ENCODE measurements at regions not wholly inside any gene's neighbourhood (a gene's known extent, or its start where the extent isn't known, plus 50 kb on each side); places are given as distances from the start of the nearest gene placed in this dataset.

DNA sequence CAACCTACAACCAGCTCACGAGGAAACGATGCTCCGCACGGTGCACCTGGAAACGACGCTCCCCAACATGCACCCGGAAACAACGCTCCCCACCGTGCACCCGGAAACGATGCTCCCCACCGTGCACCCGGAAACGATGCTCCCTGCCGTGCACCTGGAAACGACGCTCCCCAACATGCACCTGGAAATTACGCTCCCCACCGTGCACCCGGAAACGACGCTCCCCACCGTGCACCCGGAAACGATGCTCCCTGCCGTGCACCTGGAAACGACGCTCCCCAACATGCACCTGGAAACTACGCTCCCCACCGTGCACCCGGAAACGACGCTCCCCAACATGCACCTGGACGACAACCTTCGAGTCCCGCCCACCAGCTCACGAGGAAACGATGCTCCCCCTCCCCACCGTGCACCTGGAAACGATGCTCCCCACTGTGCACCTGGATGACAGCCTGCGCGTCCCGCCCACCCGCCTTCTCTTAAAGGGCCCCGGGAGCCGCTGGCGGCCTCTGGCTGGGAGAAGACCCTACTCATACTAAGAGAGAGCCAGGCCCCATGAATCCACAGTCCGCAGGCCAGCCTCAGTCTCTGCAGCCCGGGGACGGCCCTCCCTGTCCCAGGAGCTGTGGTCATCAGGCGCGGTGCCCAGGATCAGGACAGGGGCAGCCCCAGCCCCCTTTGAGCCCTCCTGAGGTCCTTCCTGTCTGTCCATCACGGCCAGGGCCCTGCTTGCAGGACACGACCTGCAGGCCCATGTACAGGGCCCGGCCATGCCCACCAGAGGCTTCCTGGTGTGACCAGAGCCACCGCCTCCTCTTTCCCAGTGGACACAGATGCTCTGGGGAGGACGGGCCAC lies 98.3 kb downstream of the PDGFA start:
- peaks cover 18% of the 10 kb centered on the region for H3K9me3 ChIP-seq (ENCODE audit: insufficient read depth, low read length, severe bottlenecking)
- no peaks in the 10 kb centered on the region for H4K20me1 ChIP-seq (ENCODE audit: insufficient read depth, low read length)
- no peak overlapping the region for H2AFZ ChIP-seq (ENCODE audit: low read depth, low read length)
- H3K27me3 ChIP-seq (ENCODE audit: insufficient read depth, low read length, poor library complexity) = no peaks in the 10 kb centered on the region
- H3K4me3 ChIP-seq (ENCODE audit: low read depth in 1 of 2, low read length in 2 of 2) = no peak overlapping the region
- no peaks in the 10 kb centered on the region for H3K36me3 ChIP-seq (ENCODE audit: insufficient read depth, low read length)
- H3K4me2 ChIP-seq (ENCODE audit: insufficient read depth, low read length) = no peak overlapping the region
- H3K9ac ChIP-seq (ENCODE audit: low read depth, low read length) = no peak overlapping the region
- H3K4me1 ChIP-seq (ENCODE audit: insufficient read depth, low read length) = no peaks in the 10 kb centered on the region
- ATAC-seq (ENCODE audit: insufficient read depth, low read depth) (no peak), DNase-seq (no peak)
- no peaks in the 10 kb centered on the region for H3K79me2 ChIP-seq (ENCODE audit: insufficient read depth, low read length)
- TF ChIP-seq EZH2 (IDR thresholded peaks at IDR 0.05; ENCODE audit: borderline replicate concordance, low read depth, low read length, severe bottlenecking) (no peak), CTCF (IDR thresholded peaks at IDR 0.05; ENCODE audit: borderline replicate concordance, extremely low read depth, low read length, poor library complexity, severe bottlenecking) (no peak)
- H3K27ac ChIP-seq (ENCODE audit: low read length) = no peak overlapping the region

DNA sequence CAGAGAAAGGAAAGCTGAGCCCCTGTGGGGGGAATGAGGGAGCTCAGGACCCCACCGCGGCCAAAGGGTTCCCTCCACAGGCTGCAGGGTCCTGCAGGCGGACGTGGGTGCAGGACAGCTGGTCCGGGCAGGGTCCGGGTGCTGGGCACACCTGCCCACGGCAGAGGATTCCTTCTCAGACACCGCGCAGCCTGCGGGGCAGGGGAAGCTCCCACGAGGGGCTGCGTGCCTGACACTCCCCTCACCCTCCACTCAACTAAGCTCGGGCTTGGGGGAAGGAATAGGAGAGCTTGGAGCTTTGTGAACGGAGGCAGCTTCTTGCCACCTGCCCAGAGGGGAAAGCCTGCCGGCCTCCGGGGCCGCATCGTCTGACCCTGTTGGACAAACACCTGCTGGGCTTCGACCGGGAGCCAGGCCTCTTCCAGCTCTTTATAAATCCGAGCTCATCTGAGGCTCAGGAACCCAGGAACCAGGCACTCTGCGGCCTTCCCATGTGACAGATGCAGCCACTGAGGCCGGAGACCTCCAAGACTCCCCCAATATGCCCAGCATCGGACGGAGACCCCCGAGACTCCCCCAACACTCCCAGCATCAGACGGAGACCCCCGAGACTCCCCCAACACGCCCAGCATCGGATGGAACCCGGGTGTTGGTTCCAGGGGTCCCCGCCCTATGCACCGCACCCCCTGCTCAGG lies 97.3 kb downstream of the PDGFA start:
- Histone ChIP-seq H3K27ac (ENCODE audit: low read length) (no peak overlapping the region), H3K79me2 (ENCODE audit: insufficient read depth, low read length) (no peaks in the 10 kb centered on the region), H2AFZ (ENCODE audit: low read depth, low read length) (no peak overlapping the region), H3K27me3 (ENCODE audit: insufficient read depth, low read length, poor library complexity) (no peaks in the 10 kb centered on the region), H3K4me2 (ENCODE audit: insufficient read depth, low read length) (no peak overlapping the region), H3K4me1 (ENCODE audit: insufficient read depth, low read length) (no peaks in the 10 kb centered on the region), H4K20me1 (ENCODE audit: insufficient read depth, low read length) (no peaks in the 10 kb centered on the region), H3K36me3 (ENCODE audit: insufficient read depth, low read length) (no peaks in the 10 kb centered on the region), H3K9me3 (ENCODE audit: insufficient read depth, low read length, severe bottlenecking) (peaks cover 16% of the 10 kb centered on the region), H3K9ac (ENCODE audit: low read depth, low read length) (no peak overlapping the region), H3K4me3 (ENCODE audit: low read depth in 1 of 2, low read length in 2 of 2) (no peak overlapping the region)
- ATAC-seq (ENCODE audit: insufficient read depth, low read depth) = no peak
- TF ChIP-seq EZH2 (IDR thresholded peaks at IDR 0.05; ENCODE audit: borderline replicate concordance, low read depth, low read length, severe bottlenecking) = no peak
- TF ChIP-seq CTCF (IDR thresholded peaks at IDR 0.05; ENCODE audit: borderline replicate concordance, extremely low read depth, low read length, poor library complexity, severe bottlenecking) = no peak
- DNase-seq = no peak

- Histone ChIP-seq H3K79me2 (ENCODE audit: insufficient read depth, low read length) (no peaks in the 10 kb centered on the region), H4K20me1 (ENCODE audit: insufficient read depth, low read length) (0 out of 2 replicates have a peak, but pooled peaks cover 3% of the 10 kb centered on the region), H3K9me3 (ENCODE audit: insufficient read depth, low read length, severe bottlenecking) (peaks cover 11% of the 10 kb centered on the region), H3K4me3 (ENCODE audit: low read depth in 1 of 2, low read length in 2 of 2) (no peak overlapping the region), H2AFZ (ENCODE audit: low read depth, low read length) (no peak overlapping the region), H3K36me3 (ENCODE audit: insufficient read depth, low read length) (no peaks in the 10 kb centered on the region), H3K27ac (ENCODE audit: low read length) (no peak overlapping the region), H3K4me2 (ENCODE audit: insufficient read depth, low read length) (no peak overlapping the region), H3K4me1 (ENCODE audit: insufficient read depth, low read length) (no peaks in the 10 kb centered on the region), H3K27me3 (ENCODE audit: insufficient read depth, low read length, poor library complexity) (no peaks in the 10 kb centered on the region), H3K9ac (ENCODE audit: low read depth, low read length) (no peak overlapping the region)
- DNase-seq (no peak), ATAC-seq (ENCODE audit: insufficient read depth, low read depth) (no peak)
- no peak for TF ChIP-seq CTCF (IDR thresholded peaks at IDR 0.05; ENCODE audit: borderline replicate concordance, extremely low read depth, low read length, poor library complexity, severe bottlenecking)
- TF ChIP-seq EZH2 (IDR thresholded peaks at IDR 0.05; ENCODE audit: borderline replicate concordance, low read depth, low read length, severe bottlenecking) = no peak
Measured at GRCh38 chr7:422886-423225, 96.8 kb downstream of the PDGFA start.
